Mesothelial cell of epicardium (in vitro differentiated cells): ENCODE measurements at regions not wholly inside any gene's neighbourhood (a gene's known extent, or its start where the extent isn't known, plus 50 kb on each side); places are given as distances from the start of the nearest gene placed in this dataset.

ENCODE experiments used
- DNase-seq, 2 experiments: peaks; one replicate each; pipeline ENCODE4 v3.0.0; 2021; ENCODE audit warnings: low spot score in 2 of 2; ENCODE audit not compliant: unreplicated experiment in 2 of 2
- H3K27ac Mint-ChIP-seq: 2 replicates; pipeline ENCODE4 v1.8.0; 2021; ENCODE audit warnings: mixed read lengths
- H3K27me3 Mint-ChIP-seq: 2 replicates; pipeline ENCODE4 v1.8.0; 2021; ENCODE audit warnings: low read depth, mixed read lengths
- H3K36me3 Mint-ChIP-seq: 2 replicates; pipeline ENCODE4 v1.8.0; 2021; ENCODE audit warnings: mixed read lengths
- H3K4me1 Mint-ChIP-seq: 2 replicates; pipeline ENCODE4 v1.8.0; 2021; ENCODE audit warnings: mixed read lengths
- H3K4me3 Mint-ChIP-seq: 2 replicates; pipeline ENCODE4 v1.8.0; 2021; ENCODE audit warnings: mild to moderate bottlenecking, moderate library complexity, mixed read lengths
- H3K9me3 Mint-ChIP-seq: 2 replicates; pipeline ENCODE4 v1.8.0; 2021; ENCODE audit warnings: mixed read lengths
- CTCF ChIP-seq: fragments of 200-600 bp; sonication (generic); IDR thresholded peaks from one replicate; pipeline ENCODE4 v1.5.0; 2021; ENCODE audit warnings: antibody characterized with exemption; ENCODE audit not compliant: unreplicated experiment

GRCh38 chr7:15794801-15795200 is 108.3 kb upstream of the MEOX2 start:
- H3K4me3 Mint-ChIP-seq, result no peak overlapping the region
- H3K4me1 Mint-ChIP-seq, result no peaks in the 10 kb centered on the region
- H3K36me3 Mint-ChIP-seq, result no peaks in the 10 kb centered on the region
- DNase-seq, result no peak
- H3K9me3 Mint-ChIP-seq, result peaks cover 4% of the 10 kb centered on the region
- no peak overlapping the region for H3K27ac Mint-ChIP-seq
- no peaks in the 10 kb centered on the region for H3K27me3 Mint-ChIP-seq
- no peak for TF ChIP-seq CTCF

- Mint-ChIP-seq H3K36me3 (no peaks in the 10 kb centered on the region), H3K27ac (no peak overlapping the region), H3K27me3 (no peaks in the 10 kb centered on the region), H3K4me3 (no peak overlapping the region), H3K4me1 (peaks cover 8% of the 10 kb centered on the region), H3K9me3 (no peaks in the 10 kb centered on the region)
- no peak for DNase-seq
- TF ChIP-seq CTCF, result no peak
Measured at GRCh38 chr7:15784694-15785030, 98.2 kb upstream of the MEOX2 start.

DNA sequence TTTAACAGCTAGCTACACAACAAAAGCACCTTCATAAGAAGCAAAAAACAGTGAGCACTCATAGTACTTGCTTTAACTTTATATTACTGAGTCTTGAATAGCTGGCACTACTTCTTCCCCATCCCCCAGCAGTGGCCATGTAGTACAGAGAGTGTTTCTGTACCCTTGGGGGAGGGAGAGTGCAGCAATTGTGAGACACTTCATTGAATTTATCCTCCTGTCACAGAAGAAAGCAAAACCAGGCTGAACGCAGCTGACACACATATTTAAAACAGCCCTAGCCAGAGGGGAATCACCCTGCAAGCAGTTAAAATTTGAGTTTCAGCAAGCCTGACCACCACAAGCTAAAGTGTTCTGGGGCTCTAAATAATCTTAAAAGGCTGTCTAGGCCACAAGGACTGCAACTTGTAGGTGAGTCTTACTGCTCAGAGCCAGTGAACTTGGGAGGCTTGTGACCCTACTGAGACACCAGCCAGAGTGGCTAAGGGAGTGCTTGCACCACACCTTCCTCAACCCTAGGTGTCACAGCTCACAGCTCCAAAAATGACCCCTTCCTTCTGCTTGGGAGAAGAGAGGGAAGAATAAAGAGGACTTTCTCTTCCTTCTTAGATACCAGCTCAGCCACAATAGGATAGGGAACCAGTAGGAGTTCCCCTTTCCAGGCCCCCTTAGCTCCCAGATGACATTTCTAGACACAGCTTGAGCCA is 97.7 kb upstream of the MEOX2 start:
- Mint-ChIP-seq H3K36me3 (no peaks in the 10 kb centered on the region), H3K27ac (peak overlapping the region; percentile 33), H3K4me3 (no peak overlapping the region), H3K27me3 (no peaks in the 10 kb centered on the region), H3K4me1 (peaks cover 8% of the 10 kb centered on the region), H3K9me3 (no peaks in the 10 kb centered on the region)
- no peak for TF ChIP-seq CTCF
- no peak for DNase-seq

- Mint-ChIP-seq H3K36me3 (no peaks in the 10 kb centered on the region), H3K4me1 (peaks cover 13% of the 10 kb centered on the region), H3K9me3 (no peaks in the 10 kb centered on the region), H3K4me3 (no peak overlapping the region), H3K27ac (no peak overlapping the region), H3K27me3 (no peaks in the 10 kb centered on the region)
- TF ChIP-seq CTCF, result no peak
- no peak for DNase-seq
Measured at GRCh38 chr7:15782656-15783055, 96.2 kb upstream of the MEOX2 start.

DNA sequence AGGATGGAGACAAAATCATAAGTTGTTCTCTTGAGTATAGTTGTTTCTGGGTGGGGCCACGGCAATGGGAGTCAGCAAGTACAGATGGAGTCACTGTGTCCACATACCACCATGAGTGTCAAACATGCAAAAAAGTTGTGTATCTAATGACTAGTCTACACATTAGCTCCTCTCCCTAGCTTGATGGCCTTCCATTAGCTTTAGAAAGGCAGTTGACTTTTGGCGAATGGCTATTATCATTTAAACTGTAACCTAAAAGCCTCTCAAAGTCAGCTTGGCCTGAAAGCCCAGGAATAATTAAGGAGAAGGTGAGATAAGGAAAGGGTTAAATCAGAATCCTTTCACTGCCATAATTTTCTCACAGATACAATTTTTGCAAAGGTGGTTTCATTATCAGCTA is 95.5 kb upstream of the MEOX2 start:
- Mint-ChIP-seq H3K27me3 (no peaks in the 10 kb centered on the region), H3K4me1 (peaks cover 13% of the 10 kb centered on the region), H3K27ac (no peak overlapping the region), H3K4me3 (no peak overlapping the region), H3K9me3 (no peaks in the 10 kb centered on the region), H3K36me3 (no peaks in the 10 kb centered on the region)
- no peak for TF ChIP-seq CTCF
- no peak for DNase-seq

DNA sequence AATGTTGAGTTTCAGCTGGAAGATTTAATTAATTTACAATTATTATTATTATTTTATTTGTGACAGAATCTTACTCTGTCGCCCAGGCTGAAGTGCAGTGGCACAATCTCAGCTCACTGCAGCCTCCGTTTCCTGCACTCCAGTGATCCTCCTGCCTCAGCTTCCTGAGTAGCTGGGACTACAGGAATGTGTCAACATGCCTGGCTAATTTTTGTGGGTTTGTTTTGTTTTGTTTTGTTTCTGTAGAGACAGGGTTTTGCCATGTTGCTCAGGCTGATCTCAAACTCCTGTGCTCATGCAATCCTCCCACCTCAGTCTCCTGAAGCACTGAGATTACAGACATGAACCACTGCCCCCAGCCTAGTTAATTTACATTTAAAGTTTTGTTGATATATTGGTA is 93.8 kb upstream of the MEOX2 start:
- H3K4me3 Mint-ChIP-seq, result no peak overlapping the region
- no peaks in the 10 kb centered on the region for H3K36me3 Mint-ChIP-seq
- H3K27me3 Mint-ChIP-seq, result no peaks in the 10 kb centered on the region
- H3K27ac Mint-ChIP-seq, result no peak overlapping the region
- TF ChIP-seq CTCF, result no peak
- H3K9me3 Mint-ChIP-seq, result no peaks in the 10 kb centered on the region
- H3K4me1 Mint-ChIP-seq, result peaks cover 13% of the 10 kb centered on the region
- no peak for DNase-seq
